GM23338 (cell line): ENCODE measurements at regions not wholly inside any gene's neighbourhood (a gene's known extent, or its start where the extent isn't known, plus 50 kb on each side); places are given as distances from the start of the nearest gene placed in this dataset.

Experiments
- ATAC-seq: fragments of 200-7000 bp; cut with Tn5 transposase; 3 replicates; pipeline ENCODE4 v1.9.1; 2020
- DNase-seq: peaks from one replicate; pipeline ENCODE4 v3.0.0-alpha.2; 2015; ENCODE audit warnings: low spot score
- H2AFZ ChIP-seq: fragments of 200-600 bp; sonication (generic); 2 replicates; pipeline ENCODE4 v1.8.0; 2016; ENCODE audit warnings: antibody characterized with exemption, mild to moderate bottlenecking, moderate library complexity
- H3F3A ChIP-seq: fragments of 200-600 bp; sonication (generic); replicated peaks from 2 replicates; pipeline ENCODE4 v1.8.0; 2017; ENCODE audit warnings: antibody characterized with exemption, mixed run types, low read depth
- H3K27ac ChIP-seq: fragments of 200-600 bp; sonication (generic); 2 replicates; pipeline ENCODE4 v1.6.1; 2016; ENCODE audit warnings: low read depth
- H3K27me3 ChIP-seq: fragments of 200-600 bp; sonication (generic); 2 replicates; pipeline ENCODE4 v1.8.0; 2016; ENCODE audit warnings: mild to moderate bottlenecking, mixed run types, moderate library complexity; ENCODE audit not compliant: insufficient read depth
- H3K36me3 ChIP-seq: fragments of 200-600 bp; sonication (generic); 2 replicates; pipeline ENCODE4 v1.8.0; 2016; ENCODE audit warnings: mild to moderate bottlenecking; ENCODE audit not compliant: insufficient read depth
- H3K4me1 ChIP-seq: fragments of 200-600 bp; sonication (generic); 2 replicates; pipeline ENCODE4 v1.8.0; 2016; ENCODE audit warnings: mild to moderate bottlenecking, moderate library complexity; ENCODE audit not compliant: insufficient read depth
- H3K4me2 ChIP-seq: fragments of 200-600 bp; sonication (generic); 2 replicates; pipeline ENCODE4 v1.7.1; 2017; ENCODE audit warnings: mixed run types
- H3K4me3 ChIP-seq: fragments of 200-600 bp; sonication (generic); 2 replicates; pipeline ENCODE4 v1.6.1; 2016; ENCODE audit warnings: mixed run types
- H3K79me2 ChIP-seq: fragments of 200-600 bp; sonication (generic); replicated peaks from 2 replicates; pipeline ENCODE4 v1.8.0; 2017; ENCODE audit warnings: mild to moderate bottlenecking; ENCODE audit not compliant: insufficient read depth
- H3K9me2 ChIP-seq: fragments of 200-600 bp; sonication (generic); 2 replicates; pipeline ENCODE4 v1.8.0; 2017; ENCODE audit not compliant: insufficient read depth
- H4K20me1 ChIP-seq: fragments of 200-600 bp; sonication (generic); replicated peaks from 2 replicates; pipeline ENCODE4 v1.8.0; 2017; ENCODE audit warnings: mild to moderate bottlenecking; ENCODE audit not compliant: insufficient read depth
- H3K27ac Mint-ChIP-seq: 2 replicates; pipeline ENCODE4 v1.8.0; 2020; ENCODE audit warnings: inconsistent platforms, mild to moderate bottlenecking, moderate library complexity, mixed read lengths
- H3K27me3 Mint-ChIP-seq: 3 replicates; pipeline ENCODE4 v1.8.0; 2022; ENCODE audit warnings: low read depth, mild to moderate bottlenecking, moderate library complexity, mixed read lengths, inconsistent platforms; ENCODE audit not compliant: insufficient read depth, poor library complexity
- H3K36me3 Mint-ChIP-seq: 3 replicates; pipeline ENCODE4 v1.8.0; 2021; ENCODE audit warnings: low read depth, mild to moderate bottlenecking, inconsistent platforms, moderate library complexity, mixed read lengths
- H3K4me1 Mint-ChIP-seq: 3 replicates; pipeline ENCODE4 v1.8.0; 2020; ENCODE audit warnings: mild to moderate bottlenecking, inconsistent platforms, mixed read lengths
- H3K4me3 Mint-ChIP-seq: 3 replicates; pipeline ENCODE4 v1.8.0; 2021; ENCODE audit warnings: moderate library complexity, mild to moderate bottlenecking, inconsistent platforms, mixed read lengths
- H3K9me3 Mint-ChIP-seq: 3 replicates; pipeline ENCODE4 v1.8.0; 2020; ENCODE audit warnings: moderate library complexity, mild to moderate bottlenecking, inconsistent platforms, mixed read lengths
- CREB1 ChIP-seq: fragments of 250-450 bp; sonication (Bioruptor Pico); IDR thresholded peaks from 2 replicates; pipeline ENCODE4 v1.5.0; 2020; ENCODE audit warnings: low read depth, mild to moderate bottlenecking, moderate library complexity
- POLR2AphosphoS5 ChIP-seq: IDR thresholded peaks from 2 replicates; pipeline ENCODE4 v1.6.1; 2016; ENCODE audit warnings: antibody characterized with exemption, low read depth
- STAT1 ChIP-seq: IDR thresholded peaks from one replicate; pipeline ENCODE4 v1.6.1; 2016; ENCODE audit warnings: antibody characterized with exemption; ENCODE audit not compliant: unreplicated experiment
- ZNF114 ChIP-seq: fragments of 250-450 bp; sonication (Bioruptor Pico); IDR thresholded peaks from 2 replicates; pipeline ENCODE4 v1.5.0; 2020; ENCODE audit warnings: mild to moderate bottlenecking, moderate library complexity
- TF ChIP-seq, protein P1 (sequence below): IDR thresholded peaks from one replicate; pipeline ENCODE4 v1.6.1; 2018; ENCODE audit warnings: antibody characterized with exemption; ENCODE audit not compliant: unreplicated experiment
- TF ChIP-seq, protein P2 (sequence below), 2 experiments: fragments of 200-600 bp in 1 of 2; sonication (generic) in 1 of 2; conservative IDR thresholded peaks; 2 replicates each; pipeline versions ENCODE4 v1.5.1 to v1.6.1; 2016 to 2017; ENCODE audit warnings: antibody characterized with exemption in 2 of 2, low read depth in 2 of 2, mild to moderate bottlenecking in 2 of 2, moderate library complexity in 1 of 2
- TF ChIP-seq, protein P3 (sequence below): fragments of 250-450 bp; sonication (Bioruptor Pico); IDR thresholded peaks from 2 replicates; pipeline ENCODE4 v1.5.0; 2020; ENCODE audit warnings: mild to moderate bottlenecking, moderate library complexity

DNA sequence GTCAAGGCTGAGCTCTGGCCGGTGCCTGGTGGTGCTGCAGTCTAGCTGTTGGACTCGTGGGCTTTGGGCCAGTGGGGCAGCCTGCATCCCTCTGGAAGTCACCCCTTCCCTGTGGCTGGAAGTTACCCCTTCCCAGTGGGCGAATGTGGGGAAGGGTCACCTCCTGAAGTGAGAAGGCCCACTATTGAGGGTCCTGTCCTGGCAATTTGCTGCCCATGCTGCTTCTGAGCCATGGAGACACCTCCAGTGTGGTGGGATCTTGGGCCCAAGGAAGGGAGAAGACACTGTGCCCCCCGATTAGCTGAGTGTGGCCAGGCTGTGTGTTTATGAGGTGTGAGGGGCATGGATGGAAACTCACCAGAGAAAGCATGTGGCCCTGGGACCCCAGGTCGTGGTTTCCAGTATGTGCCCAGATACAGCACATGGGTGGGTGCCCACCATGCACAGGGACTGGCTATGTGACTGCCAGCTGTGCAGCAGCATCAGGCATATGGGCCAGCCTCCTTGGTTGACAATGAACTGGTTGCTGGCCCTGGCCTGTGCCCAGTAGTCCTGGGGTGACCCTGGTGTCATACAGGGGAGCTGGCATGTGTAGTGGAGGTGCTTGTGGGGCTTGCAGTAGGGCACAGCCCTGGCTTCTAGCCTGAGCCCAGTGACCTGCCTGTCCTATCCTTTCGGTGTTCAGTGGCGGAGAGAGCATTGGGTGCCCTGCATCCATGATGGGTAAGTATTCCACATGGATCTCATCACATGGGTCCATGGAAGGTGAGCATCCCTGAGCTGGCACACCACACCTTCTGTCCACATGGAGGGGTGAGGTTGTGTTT is 221.2 kb downstream of the SNRPN start:
- DNase-seq, result no peak

More for the DNA sequence above, 221.2 kb downstream of the SNRPN start:
- H3K36me3 Mint-ChIP-seq, result peaks cover 30% of the 10 kb centered on the region
- peaks cover 11% of the 10 kb centered on the region for H3K27me3 Mint-ChIP-seq
- no peak for ATAC-seq
- Histone ChIP-seq H3K79me2 (no peaks in the 10 kb centered on the region), H3K36me3 (no peaks in the 10 kb centered on the region), H3F3A (no peaks in the 10 kb centered on the region), H2AFZ (no peak overlapping the region), H3K4me2 (no peak overlapping the region), H4K20me1 (no peaks in the 10 kb centered on the region), H3K4me1 (no peaks in the 10 kb centered on the region), H3K27me3 (no peaks in the 10 kb centered on the region), H3K9me2 (no peaks in the 10 kb centered on the region), H3K4me3 (no peak overlapping the region), H3K27ac (no peak overlapping the region)
- no peak overlapping the region for H3K4me3 Mint-ChIP-seq
- H3K9me3 Mint-ChIP-seq, result peaks cover 96% of the 10 kb centered on the region
- H3K4me1 Mint-ChIP-seq, result no peaks in the 10 kb centered on the region
- TF ChIP-seq, protein P1, sequence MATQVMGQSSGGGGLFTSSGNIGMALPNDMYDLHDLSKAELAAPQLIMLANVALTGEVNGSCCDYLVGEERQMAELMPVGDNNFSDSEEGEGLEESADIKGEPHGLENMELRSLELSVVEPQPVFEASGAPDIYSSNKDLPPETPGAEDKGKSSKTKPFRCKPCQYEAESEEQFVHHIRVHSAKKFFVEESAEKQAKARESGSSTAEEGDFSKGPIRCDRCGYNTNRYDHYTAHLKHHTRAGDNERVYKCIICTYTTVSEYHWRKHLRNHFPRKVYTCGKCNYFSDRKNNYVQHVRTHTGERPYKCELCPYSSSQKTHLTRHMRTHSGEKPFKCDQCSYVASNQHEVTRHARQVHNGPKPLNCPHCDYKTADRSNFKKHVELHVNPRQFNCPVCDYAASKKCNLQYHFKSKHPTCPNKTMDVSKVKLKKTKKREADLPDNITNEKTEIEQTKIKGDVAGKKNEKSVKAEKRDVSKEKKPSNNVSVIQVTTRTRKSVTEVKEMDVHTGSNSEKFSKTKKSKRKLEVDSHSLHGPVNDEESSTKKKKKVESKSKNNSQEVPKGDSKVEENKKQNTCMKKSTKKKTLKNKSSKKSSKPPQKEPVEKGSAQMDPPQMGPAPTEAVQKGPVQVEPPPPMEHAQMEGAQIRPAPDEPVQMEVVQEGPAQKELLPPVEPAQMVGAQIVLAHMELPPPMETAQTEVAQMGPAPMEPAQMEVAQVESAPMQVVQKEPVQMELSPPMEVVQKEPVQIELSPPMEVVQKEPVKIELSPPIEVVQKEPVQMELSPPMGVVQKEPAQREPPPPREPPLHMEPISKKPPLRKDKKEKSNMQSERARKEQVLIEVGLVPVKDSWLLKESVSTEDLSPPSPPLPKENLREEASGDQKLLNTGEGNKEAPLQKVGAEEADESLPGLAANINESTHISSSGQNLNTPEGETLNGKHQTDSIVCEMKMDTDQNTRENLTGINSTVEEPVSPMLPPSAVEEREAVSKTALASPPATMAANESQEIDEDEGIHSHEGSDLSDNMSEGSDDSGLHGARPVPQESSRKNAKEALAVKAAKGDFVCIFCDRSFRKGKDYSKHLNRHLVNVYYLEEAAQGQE, result no peak
- TF ChIP-seq, protein P2, sequence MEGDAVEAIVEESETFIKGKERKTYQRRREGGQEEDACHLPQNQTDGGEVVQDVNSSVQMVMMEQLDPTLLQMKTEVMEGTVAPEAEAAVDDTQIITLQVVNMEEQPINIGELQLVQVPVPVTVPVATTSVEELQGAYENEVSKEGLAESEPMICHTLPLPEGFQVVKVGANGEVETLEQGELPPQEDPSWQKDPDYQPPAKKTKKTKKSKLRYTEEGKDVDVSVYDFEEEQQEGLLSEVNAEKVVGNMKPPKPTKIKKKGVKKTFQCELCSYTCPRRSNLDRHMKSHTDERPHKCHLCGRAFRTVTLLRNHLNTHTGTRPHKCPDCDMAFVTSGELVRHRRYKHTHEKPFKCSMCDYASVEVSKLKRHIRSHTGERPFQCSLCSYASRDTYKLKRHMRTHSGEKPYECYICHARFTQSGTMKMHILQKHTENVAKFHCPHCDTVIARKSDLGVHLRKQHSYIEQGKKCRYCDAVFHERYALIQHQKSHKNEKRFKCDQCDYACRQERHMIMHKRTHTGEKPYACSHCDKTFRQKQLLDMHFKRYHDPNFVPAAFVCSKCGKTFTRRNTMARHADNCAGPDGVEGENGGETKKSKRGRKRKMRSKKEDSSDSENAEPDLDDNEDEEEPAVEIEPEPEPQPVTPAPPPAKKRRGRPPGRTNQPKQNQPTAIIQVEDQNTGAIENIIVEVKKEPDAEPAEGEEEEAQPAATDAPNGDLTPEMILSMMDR (conservative IDR thresholded peaks at IDR 0.05; ENCODE audit: low read depth in 2 of 2), result no peak
- TF ChIP-seq, protein P3, sequence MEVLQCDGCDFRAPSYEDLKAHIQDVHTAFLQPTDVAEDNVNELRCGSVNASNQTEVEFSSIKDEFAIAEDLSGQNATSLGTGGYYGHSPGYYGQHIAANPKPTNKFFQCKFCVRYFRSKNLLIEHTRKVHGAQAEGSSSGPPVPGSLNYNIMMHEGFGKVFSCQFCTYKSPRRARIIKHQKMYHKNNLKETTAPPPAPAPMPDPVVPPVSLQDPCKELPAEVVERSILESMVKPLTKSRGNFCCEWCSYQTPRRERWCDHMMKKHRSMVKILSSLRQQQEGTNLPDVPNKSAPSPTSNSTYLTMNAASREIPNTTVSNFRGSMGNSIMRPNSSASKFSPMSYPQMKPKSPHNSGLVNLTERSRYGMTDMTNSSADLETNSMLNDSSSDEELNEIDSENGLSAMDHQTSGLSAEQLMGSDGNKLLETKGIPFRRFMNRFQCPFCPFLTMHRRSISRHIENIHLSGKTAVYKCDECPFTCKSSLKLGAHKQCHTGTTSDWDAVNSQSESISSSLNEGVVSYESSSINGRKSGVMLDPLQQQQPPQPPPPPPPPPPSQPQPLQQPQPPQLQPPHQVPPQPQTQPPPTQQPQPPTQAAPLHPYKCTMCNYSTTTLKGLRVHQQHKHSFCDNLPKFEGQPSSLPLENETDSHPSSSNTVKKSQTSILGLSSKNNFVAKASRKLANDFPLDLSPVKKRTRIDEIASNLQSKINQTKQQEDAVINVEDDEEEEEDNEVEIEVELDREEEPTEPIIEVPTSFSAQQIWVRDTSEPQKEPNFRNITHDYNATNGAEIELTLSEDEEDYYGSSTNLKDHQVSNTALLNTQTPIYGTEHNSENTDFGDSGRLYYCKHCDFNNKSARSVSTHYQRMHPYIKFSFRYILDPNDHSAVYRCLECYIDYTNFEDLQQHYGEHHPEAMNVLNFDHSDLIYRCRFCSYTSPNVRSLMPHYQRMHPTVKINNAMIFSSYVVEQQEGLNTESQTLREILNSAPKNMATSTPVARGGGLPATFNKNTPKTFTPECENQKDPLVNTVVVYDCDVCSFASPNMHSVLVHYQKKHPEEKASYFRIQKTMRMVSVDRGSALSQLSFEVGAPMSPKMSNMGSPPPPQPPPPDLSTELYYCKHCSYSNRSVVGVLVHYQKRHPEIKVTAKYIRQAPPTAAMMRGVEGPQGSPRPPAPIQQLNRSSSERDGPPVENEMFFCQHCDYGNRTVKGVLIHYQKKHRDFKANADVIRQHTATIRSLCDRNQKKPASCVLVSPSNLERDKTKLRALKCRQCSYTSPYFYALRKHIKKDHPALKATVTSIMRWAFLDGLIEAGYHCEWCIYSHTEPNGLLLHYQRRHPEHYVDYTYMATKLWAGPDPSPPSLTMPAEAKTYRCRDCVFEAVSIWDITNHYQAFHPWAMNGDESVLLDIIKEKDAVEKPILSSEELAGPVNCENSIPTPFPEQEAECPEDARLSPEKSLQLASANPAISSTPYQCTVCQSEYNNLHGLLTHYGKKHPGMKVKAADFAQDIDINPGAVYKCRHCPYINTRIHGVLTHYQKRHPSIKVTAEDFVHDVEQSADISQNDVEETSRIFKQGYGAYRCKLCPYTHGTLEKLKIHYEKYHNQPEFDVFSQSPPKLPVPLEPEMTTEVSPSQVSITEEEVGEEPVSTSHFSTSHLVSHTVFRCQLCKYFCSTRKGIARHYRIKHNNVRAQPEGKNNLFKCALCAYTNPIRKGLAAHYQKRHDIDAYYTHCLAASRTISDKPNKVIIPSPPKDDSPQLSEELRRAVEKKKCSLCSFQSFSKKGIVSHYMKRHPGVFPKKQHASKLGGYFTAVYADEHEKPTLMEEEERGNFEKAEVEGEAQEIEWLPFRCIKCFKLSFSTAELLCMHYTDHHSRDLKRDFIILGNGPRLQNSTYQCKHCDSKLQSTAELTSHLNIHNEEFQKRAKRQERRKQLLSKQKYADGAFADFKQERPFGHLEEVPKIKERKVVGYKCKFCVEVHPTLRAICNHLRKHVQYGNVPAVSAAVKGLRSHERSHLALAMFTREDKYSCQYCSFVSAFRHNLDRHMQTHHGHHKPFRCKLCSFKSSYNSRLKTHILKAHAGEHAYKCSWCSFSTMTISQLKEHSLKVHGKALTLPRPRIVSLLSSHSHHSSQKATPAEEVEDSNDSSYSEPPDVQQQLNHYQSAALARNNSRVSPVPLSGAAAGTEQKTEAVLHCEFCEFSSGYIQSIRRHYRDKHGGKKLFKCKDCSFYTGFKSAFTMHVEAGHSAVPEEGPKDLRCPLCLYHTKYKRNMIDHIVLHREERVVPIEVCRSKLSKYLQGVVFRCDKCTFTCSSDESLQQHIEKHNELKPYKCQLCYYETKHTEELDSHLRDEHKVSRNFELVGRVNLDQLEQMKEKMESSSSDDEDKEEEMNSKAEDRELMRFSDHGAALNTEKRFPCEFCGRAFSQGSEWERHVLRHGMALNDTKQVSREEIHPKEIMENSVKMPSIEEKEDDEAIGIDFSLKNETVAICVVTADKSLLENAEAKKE (CRISPR knock-in tag), result no peak
- TF ChIP-seq POLR2AphosphoS5 (no peak), ZNF114 (CRISPR knock-in tag) (no peak), STAT1 (no peak), CREB1 (CRISPR knock-in tag) (no peak)
- no peak overlapping the region for H3K27ac Mint-ChIP-seq
